Posterior vena cava (tissue), 2 donors: ENCODE measurements at regions not wholly inside any gene's neighbourhood (a gene's known extent, or its start where the extent isn't known, plus 50 kb on each side); places are given as distances from the start of the nearest gene placed in this dataset.
A peak's percentile ranks its signal among the peaks of the same experiment; 100 is the strongest.
"Not testable (repeated sequence)": the region's sequence is repeated elsewhere in the genome, so short reads cannot be mapped to it uniquely, and the experiment has no call there.

Source experiments
- DNase-seq: peaks from one replicate; pipeline ENCODE4 v3.0.0-alpha.2; 2020; ENCODE audit warnings: low spot score
- intact Hi-C, 2 donors: fragments of 100-400 bp; cut with DNase I; formaldehyde crosslinking; loops; one replicate each; pipeline versions ENCODE4 v1.14.1 to v1.14.2; 2022 to 2023
- donor health status: DM: yes; HTN: yes; CAD: no.
- donor health status: DM: yes; HTN: yes; CAD: no.

DNA sequence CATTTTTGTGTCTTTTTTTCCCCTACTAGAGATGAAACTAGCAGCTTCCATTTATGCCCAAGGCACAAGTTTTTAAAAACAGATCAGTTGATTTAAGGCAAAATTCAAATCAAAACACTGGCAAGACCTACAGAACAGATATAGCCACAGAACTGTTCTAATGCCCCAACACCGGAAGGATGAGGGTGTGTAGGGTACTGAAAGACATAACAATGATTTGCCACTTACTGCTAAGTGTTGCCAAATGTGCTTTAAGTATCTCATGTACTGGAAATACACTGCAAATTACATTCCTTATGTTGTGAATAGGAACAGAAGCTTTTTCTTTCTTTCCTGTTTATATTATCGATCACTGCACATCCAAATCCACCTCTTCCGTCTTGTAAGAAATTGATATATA, 189.0 kb downstream of the CETN3 start:
- no peak for DNase-seq
- intact Hi-C loops, result no loop called here

DNA sequence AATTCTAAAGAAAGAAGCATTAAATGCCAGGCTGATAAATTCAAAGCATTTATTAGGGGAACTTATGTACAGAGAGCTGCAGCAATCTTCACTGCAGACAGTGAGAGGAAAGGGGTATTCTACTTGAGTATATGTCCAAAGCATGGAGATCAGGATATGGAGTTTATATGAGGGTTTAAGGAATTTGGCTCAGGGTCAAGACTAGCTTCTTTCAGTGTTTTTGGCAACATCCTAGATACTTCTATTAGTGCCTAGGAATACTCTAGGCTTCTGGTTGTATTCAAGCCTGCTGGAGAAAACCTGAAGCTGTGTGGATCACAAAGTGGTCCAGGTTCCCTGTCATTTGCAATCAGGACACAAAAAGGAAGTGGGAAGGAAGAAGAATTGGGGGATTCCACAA, 194.6 kb downstream of the CETN3 start:
- intact Hi-C loops, result no loop called here
- no peak for DNase-seq

- not testable (repeated sequence) for DNase-seq
These were observed 201.2 kb downstream of the CETN3 start for GRCh38 chr5:90208323-90208722.

GRCh38 chr5:90201923-90202322, 207.6 kb downstream of the CETN3 start:
- DNase-seq, result no peak

More at GRCh38 chr5:90208323-90208722, 201.2 kb downstream of the CETN3 start:
- intact Hi-C loops, result not testable (repeated sequence)

DNA sequence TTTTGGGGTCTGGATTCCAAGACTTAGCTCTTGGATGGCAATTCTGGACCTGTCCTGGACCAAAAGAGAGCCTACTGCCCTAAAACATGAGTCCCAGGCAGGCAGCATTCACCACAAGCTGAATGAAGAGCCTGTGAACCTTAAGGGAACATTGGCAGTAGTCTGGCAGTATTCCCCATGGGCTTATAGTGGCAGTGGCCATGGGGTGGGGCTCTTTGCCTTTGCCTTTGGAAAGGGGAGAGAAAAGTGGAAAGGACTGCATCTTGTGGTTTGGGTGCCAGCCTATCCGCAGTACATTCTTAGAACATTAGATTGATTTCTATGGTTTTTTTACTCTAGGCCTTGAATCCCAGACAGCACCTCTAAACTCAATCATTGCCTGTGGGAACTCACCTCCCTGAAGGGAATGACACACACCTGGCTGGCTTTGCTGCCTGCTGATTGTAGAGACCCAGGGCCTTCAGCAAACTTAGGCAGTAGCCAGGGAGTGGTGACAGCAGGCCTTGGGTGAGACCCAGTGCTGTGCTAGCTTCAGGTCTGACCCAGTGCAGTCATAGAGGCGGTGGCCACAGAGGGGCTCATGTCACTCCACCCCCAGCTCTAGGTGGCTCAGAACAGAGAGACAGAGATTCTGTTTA, 216.3 kb downstream of the CETN3 start:
- intact Hi-C loops, result no loop called here
- no peak for DNase-seq

More at GRCh38 chr5:90201923-90202322, 207.6 kb downstream of the CETN3 start:
- intact Hi-C loops, result no loop called here

DNA sequence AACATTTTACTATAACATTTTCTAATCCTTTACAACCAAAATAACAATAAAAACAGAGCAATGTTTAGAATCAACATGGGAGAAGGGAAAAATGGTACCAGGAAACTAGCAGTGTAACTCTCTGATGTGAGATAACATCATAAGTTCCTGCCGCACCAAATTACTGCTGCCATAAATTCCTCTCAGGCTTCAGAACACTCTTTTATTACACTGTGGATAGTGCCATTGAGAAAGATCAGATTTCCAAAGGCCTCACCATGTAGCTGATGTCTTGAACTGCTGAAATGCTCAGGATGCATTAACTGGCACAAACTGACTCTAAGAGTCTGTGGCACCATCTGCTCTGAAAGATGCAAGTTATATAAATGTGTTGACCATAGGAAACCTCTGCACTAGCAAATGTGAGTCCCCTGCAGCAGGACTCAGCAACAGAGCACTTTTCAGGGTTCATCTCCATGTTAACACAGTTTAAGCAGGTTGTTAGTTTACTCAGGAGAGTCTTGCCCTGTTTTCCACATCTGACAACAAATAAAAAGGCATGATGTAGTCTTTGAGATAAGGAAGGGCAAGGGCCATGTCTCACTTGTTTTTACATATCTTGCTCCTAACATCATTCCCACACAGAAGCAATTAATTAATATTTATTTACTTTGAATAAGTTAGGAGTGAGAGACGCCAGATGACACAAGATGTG, 218.1 kb downstream of the CETN3 start:
- intact Hi-C loops, result no loop called here
- no peak for DNase-seq

DNA sequence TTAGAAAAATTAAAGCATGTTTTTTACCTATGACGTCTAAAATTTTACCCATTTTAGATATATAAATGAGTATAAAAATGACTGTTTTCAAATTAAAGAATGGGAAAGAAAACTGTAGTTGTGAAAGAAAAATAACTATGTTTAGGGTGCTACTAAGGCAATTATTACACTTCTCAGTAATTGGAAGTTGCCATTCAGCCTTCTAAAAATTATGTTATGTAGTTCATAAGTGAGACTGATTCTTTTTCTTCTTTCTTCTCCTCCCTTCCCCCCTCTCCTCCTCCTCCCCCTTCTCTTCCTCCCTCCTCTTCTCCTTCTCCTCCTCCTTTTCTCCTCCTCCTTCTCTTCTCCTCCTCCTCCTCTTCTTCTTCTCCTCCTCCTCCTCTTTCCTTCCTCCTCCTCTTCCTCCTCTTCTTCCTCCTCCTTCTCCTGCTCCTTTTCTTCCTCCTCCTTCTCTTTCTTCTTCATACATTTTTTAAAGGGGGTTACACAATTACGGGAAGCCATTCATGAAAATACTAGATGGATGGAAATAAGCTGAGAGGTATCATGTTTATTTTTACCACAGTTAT, 223.6 kb downstream of the CETN3 start:
- DNase-seq, result no peak
- intact Hi-C loops, result no loop called here

- intact Hi-C loops, result no loop called here
- DNase-seq, result no peak
These were observed 224.8 kb downstream of the CETN3 start for GRCh38 chr5:90184764-90185163.

- no peak for DNase-seq
- intact Hi-C loops, result no loop called here
These were observed 226.8 kb downstream of the CETN3 start for GRCh38 chr5:90182726-90183125.

GRCh38 chr5:90174236-90174635, 235.3 kb downstream of the CETN3 start:
- intact Hi-C loops, result no loop called here
- no peak for DNase-seq

DNA sequence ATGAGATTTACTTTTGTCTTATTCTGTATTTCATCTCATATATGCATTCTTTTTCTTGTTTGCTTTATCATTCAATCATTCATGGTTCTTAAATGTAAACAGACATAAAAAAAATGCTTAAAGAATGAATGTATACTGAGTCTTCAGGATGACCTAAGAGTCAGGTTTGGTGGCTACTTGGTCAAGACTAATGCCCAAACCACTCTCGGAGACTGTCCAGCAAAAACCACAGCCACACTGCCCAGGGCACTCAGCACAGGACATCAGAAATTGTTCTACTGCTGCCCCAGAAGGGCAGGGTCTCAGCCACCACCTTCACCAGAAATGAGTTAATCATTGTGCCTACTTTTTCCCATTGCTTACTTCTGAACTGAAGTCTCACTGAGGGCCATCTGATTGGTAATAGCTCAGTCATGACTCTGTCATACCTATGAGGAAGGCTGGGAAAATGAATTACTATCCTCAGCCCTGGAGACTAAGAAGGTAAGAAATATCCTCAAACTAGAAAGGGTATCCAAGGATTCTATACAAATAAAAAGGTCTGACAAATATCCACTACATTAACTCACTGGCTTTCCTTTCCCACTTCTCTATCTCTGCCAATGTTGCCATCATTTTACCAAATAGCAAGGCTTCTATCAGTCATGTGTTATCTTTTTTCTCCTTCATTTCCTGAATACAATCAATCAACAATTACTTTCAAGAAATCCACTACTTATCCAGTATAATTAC, 236.1 kb downstream of the CETN3 start:
- intact Hi-C loops, result no loop called here
- DNase-seq, result no peak

DNA sequence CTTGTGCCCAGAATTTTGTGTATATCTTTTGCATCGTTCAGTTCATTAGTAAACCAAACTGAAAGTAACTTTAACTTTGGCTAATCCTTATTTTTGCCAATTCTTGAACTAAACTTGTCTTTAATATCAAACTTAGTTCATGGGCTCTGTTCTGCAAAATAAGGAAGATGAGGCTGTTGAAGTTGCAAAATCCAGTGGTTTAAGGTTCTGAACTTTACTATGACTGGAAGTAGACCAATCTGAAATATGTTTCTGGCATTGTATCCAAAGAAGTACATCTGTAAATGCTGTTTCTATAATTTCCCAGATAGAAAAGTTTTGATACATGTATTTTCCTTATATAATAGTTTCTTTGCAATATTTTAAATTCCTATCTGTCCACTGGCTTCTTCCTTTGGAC, 238.1 kb downstream of the CETN3 start:
- no peak for DNase-seq
- intact Hi-C loops, result no loop called here

DNA sequence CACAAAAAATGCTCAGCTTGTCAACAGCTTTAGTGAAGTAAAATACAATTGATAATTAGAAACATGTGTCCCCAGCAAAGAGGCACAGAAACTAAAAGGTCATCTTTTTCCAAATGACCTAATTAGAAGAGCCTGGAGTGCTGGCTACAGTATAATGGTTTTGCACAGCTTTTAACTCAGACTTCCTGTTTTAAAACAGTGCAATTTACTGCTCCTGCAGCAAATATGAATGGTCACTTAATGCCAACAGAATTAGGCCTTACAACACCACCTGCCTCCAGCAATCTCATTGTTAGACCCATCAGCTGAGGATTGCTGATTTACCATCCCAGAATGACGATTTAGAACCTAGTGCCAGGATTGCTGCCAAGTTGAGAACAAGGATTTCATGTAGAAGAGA, 239.3 kb downstream of the CETN3 start:
- no peak for DNase-seq
- intact Hi-C loops, result no loop called here

- intact Hi-C loops, result no loop called here
- DNase-seq, result no peak
These were observed 240.5 kb downstream of the CETN3 start for GRCh38 chr5:90169078-90169477.

DNA sequence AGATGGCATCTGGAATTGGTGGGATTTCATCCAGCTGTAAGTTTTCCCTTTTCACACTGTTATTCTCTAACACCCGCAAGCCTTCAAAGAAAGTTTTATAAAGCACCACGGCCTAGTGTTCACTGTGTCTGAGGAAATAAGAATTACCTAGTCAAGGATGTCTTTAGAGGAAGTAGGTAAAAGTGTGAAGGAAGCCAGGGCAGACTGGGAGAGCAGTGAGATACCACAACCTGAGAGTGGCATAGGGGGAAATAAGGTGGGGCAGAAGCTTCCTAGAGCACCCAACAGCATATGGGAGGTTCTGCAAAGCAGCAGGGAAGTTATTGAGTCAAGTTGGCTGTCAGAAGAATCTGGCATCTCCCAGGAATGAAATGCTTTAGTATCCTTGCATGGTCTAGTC, 241.2 kb downstream of the CETN3 start:
- intact Hi-C loops, result no loop called here
- DNase-seq, result no peak

- DNase-seq, result no peak
These were observed 242.7 kb downstream of the CETN3 start for GRCh38 chr5:90166816-90167215.

GRCh38 chr5:90162324-90162723, 247.2 kb downstream of the CETN3 start:
- intact Hi-C loops, result no loop called here
- DNase-seq, result no peak

More at GRCh38 chr5:90166816-90167215, 242.7 kb downstream of the CETN3 start:
- intact Hi-C loops, result no loop called here

GRCh38 chr5:90161414-90161813, 248.1 kb downstream of the CETN3 start:
- DNase-seq, result peak; percentile 82
- intact Hi-C loops, result no loop called here

GRCh38 chr5:90158131-90158530, 251.4 kb downstream of the CETN3 start:
- DNase-seq, result no peak
- intact Hi-C loops, result no loop called here

DNA sequence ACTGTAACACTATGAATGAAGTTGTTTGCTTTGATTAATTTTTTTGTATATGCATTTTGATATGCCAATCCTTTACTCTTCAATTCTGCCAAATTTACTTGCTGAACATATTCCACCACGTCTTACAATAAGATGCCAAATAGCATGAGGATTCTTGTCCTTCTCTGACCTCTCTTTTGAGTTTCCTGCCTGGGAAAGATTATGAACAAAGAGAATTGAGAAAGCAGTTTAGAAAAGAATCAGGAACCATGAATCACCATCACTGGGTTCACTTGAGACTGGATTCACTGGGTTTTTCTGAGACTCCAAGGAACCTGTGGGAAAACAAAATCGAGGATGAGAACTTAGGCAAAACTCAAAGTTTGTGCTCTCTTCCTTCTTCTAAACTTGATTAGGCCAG, 256.5 kb downstream of the CETN3 start:
- intact Hi-C loops, result no loop called here
- no peak for DNase-seq
